ENCODE measurements at regions not wholly inside any gene's neighbourhood (a gene's known extent, or its start where the extent isn't known, plus 50 kb on each side); places are given as distances from the start of the nearest gene placed in this dataset.

GRCh38 chr14:42185718-42186117 lies 579.0 kb downstream of the LRFN5 start (continued):
- TF ChIP-seq ZNF462 (CRISPR knock-in tag; IDR thresholded peaks at IDR 0.05): no peak

DNA sequence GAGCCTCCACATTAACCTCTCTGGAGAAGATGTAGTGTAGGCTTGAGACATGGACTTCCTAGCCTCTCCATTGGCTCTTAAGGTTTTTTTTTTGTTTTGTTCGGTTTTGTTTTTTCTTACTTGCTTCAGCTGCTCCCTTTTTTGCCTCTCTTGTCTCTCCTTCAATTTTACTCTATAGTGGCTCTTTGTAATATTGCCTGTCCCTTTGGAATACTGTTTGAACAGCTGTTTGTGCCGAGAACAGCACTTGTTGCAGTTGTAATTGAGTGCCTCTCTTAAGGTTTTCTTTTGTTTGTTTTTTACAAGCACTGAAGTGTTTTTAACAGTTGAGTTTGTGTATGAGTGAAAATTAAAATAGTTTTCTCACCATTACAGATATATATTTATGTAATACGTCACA lies 567.7 kb downstream of the LRFN5 start:
- Histone ChIP-seq H4K20me1 (replicated peaks; ENCODE audit: insufficient read depth) (no peaks in the 10 kb centered on the region), H3K9me2 (ENCODE audit: insufficient read depth) (peaks cover 9% of the 10 kb centered on the region; the same call in 1 of the 2 replicates), H3K4me3 (no peak overlapping the region), H3K4me2 (no peak overlapping the region), H3K4me1 (ENCODE audit: insufficient read depth) (no peaks in the 10 kb centered on the region), H2AFZ (no peak overlapping the region), H3F3A (replicated peaks; ENCODE audit: low read depth) (no peaks in the 10 kb centered on the region), H3K79me2 (replicated peaks; ENCODE audit: insufficient read depth) (no peaks in the 10 kb centered on the region), H3K36me3 (ENCODE audit: insufficient read depth) (no peaks in the 10 kb centered on the region), H3K27me3 (ENCODE audit: insufficient read depth) (no peaks in the 10 kb centered on the region), H3K27ac (ENCODE audit: low read depth) (no peak overlapping the region)
- Mint-ChIP-seq H3K27me3 (ENCODE audit: insufficient read depth, low read depth, poor library complexity) (no peaks in the 10 kb centered on the region), H3K4me3 (no peak overlapping the region), H3K36me3 (ENCODE audit: low read depth) (no peaks in the 10 kb centered on the region; the same call in 2 of the 3 replicates), H3K27ac (no peak overlapping the region), H3K9me3 (peaks cover 9% of the 10 kb centered on the region), H3K4me1 (no peaks in the 10 kb centered on the region)
- no peak for TF ChIP-seq JUNB (IDR thresholded peaks at IDR 0.05; ENCODE audit: unreplicated experiment)
- TF ChIP-seq CREB1 (CRISPR knock-in tag; IDR thresholded peaks at IDR 0.05; ENCODE audit: low read depth): no peak
- TF ChIP-seq NANOG (IDR thresholded peaks at IDR 0.05; ENCODE audit: borderline replicate concordance): no peak
- TF ChIP-seq ZNF331 (CRISPR knock-in tag; IDR thresholded peaks at IDR 0.05; ENCODE audit: low read depth): no peak
- no peak for TF ChIP-seq ZNF114 (CRISPR knock-in tag; IDR thresholded peaks at IDR 0.05)
- no peak for TF ChIP-seq EZH2phosphoT487 (IDR thresholded peaks at IDR 0.05; ENCODE audit: unreplicated experiment)
- TF ChIP-seq, protein P1, sequence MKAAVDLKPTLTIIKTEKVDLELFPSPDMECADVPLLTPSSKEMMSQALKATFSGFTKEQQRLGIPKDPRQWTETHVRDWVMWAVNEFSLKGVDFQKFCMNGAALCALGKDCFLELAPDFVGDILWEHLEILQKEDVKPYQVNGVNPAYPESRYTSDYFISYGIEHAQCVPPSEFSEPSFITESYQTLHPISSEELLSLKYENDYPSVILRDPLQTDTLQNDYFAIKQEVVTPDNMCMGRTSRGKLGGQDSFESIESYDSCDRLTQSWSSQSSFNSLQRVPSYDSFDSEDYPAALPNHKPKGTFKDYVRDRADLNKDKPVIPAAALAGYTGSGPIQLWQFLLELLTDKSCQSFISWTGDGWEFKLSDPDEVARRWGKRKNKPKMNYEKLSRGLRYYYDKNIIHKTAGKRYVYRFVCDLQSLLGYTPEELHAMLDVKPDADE (IDR thresholded peaks at IDR 0.05): no peak
- TF ChIP-seq, protein P2, sequence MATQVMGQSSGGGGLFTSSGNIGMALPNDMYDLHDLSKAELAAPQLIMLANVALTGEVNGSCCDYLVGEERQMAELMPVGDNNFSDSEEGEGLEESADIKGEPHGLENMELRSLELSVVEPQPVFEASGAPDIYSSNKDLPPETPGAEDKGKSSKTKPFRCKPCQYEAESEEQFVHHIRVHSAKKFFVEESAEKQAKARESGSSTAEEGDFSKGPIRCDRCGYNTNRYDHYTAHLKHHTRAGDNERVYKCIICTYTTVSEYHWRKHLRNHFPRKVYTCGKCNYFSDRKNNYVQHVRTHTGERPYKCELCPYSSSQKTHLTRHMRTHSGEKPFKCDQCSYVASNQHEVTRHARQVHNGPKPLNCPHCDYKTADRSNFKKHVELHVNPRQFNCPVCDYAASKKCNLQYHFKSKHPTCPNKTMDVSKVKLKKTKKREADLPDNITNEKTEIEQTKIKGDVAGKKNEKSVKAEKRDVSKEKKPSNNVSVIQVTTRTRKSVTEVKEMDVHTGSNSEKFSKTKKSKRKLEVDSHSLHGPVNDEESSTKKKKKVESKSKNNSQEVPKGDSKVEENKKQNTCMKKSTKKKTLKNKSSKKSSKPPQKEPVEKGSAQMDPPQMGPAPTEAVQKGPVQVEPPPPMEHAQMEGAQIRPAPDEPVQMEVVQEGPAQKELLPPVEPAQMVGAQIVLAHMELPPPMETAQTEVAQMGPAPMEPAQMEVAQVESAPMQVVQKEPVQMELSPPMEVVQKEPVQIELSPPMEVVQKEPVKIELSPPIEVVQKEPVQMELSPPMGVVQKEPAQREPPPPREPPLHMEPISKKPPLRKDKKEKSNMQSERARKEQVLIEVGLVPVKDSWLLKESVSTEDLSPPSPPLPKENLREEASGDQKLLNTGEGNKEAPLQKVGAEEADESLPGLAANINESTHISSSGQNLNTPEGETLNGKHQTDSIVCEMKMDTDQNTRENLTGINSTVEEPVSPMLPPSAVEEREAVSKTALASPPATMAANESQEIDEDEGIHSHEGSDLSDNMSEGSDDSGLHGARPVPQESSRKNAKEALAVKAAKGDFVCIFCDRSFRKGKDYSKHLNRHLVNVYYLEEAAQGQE (IDR thresholded peaks at IDR 0.05; ENCODE audit: unreplicated experiment): no peak
- no peak for TF ChIP-seq STAT1 (IDR thresholded peaks at IDR 0.05; ENCODE audit: unreplicated experiment)
- ATAC-seq: no peak
- DNase-seq (ENCODE audit: low spot score): no peak

Data from GM23338 (cell line).